ENCODE measurements at regions not wholly inside any gene's neighbourhood (a gene's known extent, or its start where the extent isn't known, plus 50 kb on each side); places are given as distances from the start of the nearest gene placed in this dataset.

DNA sequence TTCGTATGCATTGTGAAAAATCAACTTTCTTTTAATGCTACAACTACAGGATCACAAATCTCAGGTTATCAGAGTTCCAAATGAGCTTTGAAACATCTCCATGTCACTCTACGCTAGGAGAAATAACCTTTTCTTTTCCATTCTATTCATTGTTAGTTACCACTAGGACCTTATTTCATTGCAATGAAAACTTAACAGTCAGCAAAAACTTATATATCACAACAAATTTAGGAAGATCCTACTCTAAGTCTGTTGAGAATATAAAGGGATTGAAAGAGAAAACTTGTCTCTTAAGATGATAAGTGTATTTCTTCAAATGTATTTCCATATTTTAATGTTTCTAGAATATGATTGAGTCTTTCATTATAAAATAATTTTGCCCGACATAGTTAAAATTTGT is 539.1 kb downstream of the TMTC2 start:
- H3K36me3 ChIP-seq (replicated peaks in 1 of 2; ENCODE audit: control extremely low read depth in 1 of 2, control insufficient read depth in 1 of 2, extremely low read depth in 1 of 2, insufficient read depth in 2 of 2, low read length in 1 of 2) = no peaks in the 10 kb centered on the region
- H3K9me3 ChIP-seq (ENCODE audit: control extremely low read depth in 1 of 3, control insufficient read depth in 2 of 3, insufficient read depth in 1 of 3, low read length in 2 of 3) = peaks cover 0 to 12% (median 0%) of the 10 kb centered on the region in 3 donors
- H3K27ac ChIP-seq (ENCODE audit: low read length in 2 of 2) = no peak overlapping the region
- intact Hi-C loops (cut with micrococcal nuclease) = no loop called here
- H3K27ac Mint-ChIP-seq = no peak overlapping the region
- no peak overlapping the region for H3K4me3 Mint-ChIP-seq
- H3K4me1 Mint-ChIP-seq = no peaks in the 10 kb centered on the region
- ATAC-seq (ENCODE audit: low read depth) = no peak
- peaks cover 4% of the 10 kb centered on the region for H3K9me3 Mint-ChIP-seq (ENCODE audit: insufficient read depth)
- CTCF ChIA-PET = no interaction called here
- no peak overlapping the region for H2AFZ ChIP-seq (ENCODE audit: insufficient read depth, low read depth, low read length, poor library complexity, severe bottlenecking)
- H3K27me3 Mint-ChIP-seq = no peaks in the 10 kb centered on the region
- H3K27me3 ChIP-seq (replicated peaks in 1 of 4; ENCODE audit: control extremely low read depth in 1 of 4, control insufficient read depth in 3 of 4, insufficient read depth in 4 of 4, low read length in 3 of 4) = no peaks in the 10 kb centered on the region
- H3K79me2 ChIP-seq (ENCODE audit: control insufficient read depth, insufficient read depth, low read length) = no peaks in the 10 kb centered on the region
- no peak overlapping the region for H3K4me2 ChIP-seq (replicated peaks; ENCODE audit: low read depth, low read length, poor library complexity, severe bottlenecking)
- POLR2A ChIA-PET = no interaction called here
- H3K4me3 ChIP-seq (ENCODE audit: control extremely low read depth in 1 of 5, extremely low read depth in 1 of 5, insufficient read depth in 1 of 5, low read depth in 2 of 5, low read length in 4 of 5) = no peak overlapping the region
- DNase-seq = no peak
- H3K9ac ChIP-seq (ENCODE audit: low read length) = no peak overlapping the region
- H3K4me1 ChIP-seq (ENCODE audit: control insufficient read depth in 2 of 2, insufficient read depth in 2 of 2, low read length in 2 of 2) = no peaks in the 10 kb centered on the region
- H4K20me1 ChIP-seq (ENCODE audit: control insufficient read depth, insufficient read depth, low read length, poor library complexity, severe bottlenecking) = no peaks in the 10 kb centered on the region
- TF ChIP-seq EZH2 (IDR thresholded peaks at IDR 0.05; ENCODE audit: borderline replicate concordance, insufficient read depth, low read depth, low read length, poor library complexity, severe bottlenecking) = no peak
- TF ChIP-seq, protein P1, sequence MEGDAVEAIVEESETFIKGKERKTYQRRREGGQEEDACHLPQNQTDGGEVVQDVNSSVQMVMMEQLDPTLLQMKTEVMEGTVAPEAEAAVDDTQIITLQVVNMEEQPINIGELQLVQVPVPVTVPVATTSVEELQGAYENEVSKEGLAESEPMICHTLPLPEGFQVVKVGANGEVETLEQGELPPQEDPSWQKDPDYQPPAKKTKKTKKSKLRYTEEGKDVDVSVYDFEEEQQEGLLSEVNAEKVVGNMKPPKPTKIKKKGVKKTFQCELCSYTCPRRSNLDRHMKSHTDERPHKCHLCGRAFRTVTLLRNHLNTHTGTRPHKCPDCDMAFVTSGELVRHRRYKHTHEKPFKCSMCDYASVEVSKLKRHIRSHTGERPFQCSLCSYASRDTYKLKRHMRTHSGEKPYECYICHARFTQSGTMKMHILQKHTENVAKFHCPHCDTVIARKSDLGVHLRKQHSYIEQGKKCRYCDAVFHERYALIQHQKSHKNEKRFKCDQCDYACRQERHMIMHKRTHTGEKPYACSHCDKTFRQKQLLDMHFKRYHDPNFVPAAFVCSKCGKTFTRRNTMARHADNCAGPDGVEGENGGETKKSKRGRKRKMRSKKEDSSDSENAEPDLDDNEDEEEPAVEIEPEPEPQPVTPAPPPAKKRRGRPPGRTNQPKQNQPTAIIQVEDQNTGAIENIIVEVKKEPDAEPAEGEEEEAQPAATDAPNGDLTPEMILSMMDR (IDR thresholded peaks at IDR 0.05) = no peak
- 90% methylated on average over 2 of the region's 3 CpGs for WGBS (ENCODE audit: insufficient coverage)

DNA sequence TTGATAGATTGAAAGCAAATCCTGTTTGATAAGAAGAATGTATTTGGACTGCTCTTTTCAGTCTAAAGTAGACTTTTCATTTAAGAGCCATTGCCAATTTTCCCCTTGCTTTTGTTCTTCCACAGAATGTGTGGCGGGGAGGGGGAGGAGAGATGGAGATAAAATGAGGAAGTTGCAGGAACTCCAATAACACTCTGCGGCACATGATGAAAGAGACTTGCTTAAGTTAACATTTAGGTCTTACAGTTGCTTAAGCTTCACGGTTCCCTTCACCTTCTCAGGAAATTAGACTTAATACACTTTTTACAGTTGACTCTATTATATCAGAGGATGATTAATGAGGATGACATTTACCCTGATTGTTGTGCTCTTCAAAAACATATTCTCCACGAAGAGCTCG is 537.3 kb downstream of the TMTC2 start:
- no peaks in the 10 kb centered on the region for H3K4me1 ChIP-seq (ENCODE audit: control insufficient read depth in 2 of 2, insufficient read depth in 2 of 2, low read length in 2 of 2)
- no peaks in the 10 kb centered on the region for H3K27me3 ChIP-seq (replicated peaks in 1 of 4; ENCODE audit: control extremely low read depth in 1 of 4, control insufficient read depth in 3 of 4, insufficient read depth in 4 of 4, low read length in 3 of 4)
- no peaks in the 10 kb centered on the region for H3K79me2 ChIP-seq (ENCODE audit: control insufficient read depth, insufficient read depth, low read length)
- H3K36me3 ChIP-seq (replicated peaks in 1 of 2; ENCODE audit: control extremely low read depth in 1 of 2, control insufficient read depth in 1 of 2, extremely low read depth in 1 of 2, insufficient read depth in 2 of 2, low read length in 1 of 2) = no peaks in the 10 kb centered on the region
- no peak overlapping the region for H3K4me3 Mint-ChIP-seq
- no peak overlapping the region for H3K27ac ChIP-seq (ENCODE audit: low read length in 2 of 2)
- no peaks in the 10 kb centered on the region for H3K4me1 Mint-ChIP-seq
- no peak overlapping the region for H3K4me2 ChIP-seq (replicated peaks; ENCODE audit: low read depth, low read length, poor library complexity, severe bottlenecking)
- no peak overlapping the region for H3K9ac ChIP-seq (ENCODE audit: low read length)
- H4K20me1 ChIP-seq (ENCODE audit: control insufficient read depth, insufficient read depth, low read length, poor library complexity, severe bottlenecking) = no peaks in the 10 kb centered on the region
- no peak overlapping the region for H2AFZ ChIP-seq (ENCODE audit: insufficient read depth, low read depth, low read length, poor library complexity, severe bottlenecking)
- DNase-seq (no peak), ATAC-seq (ENCODE audit: low read depth) (no peak)
- H3K9me3 ChIP-seq (ENCODE audit: control extremely low read depth in 1 of 3, control insufficient read depth in 2 of 3, insufficient read depth in 1 of 3, low read length in 2 of 3) = peaks cover 0 to 12% (median 0%) of the 10 kb centered on the region in 3 donors
- no peaks in the 10 kb centered on the region for H3K27me3 Mint-ChIP-seq
- TF ChIP-seq, protein P1 (IDR thresholded peaks at IDR 0.05) = no peak
- TF ChIP-seq EZH2 (IDR thresholded peaks at IDR 0.05; ENCODE audit: borderline replicate concordance, insufficient read depth, low read depth, low read length, poor library complexity, severe bottlenecking) = no peak
- ChIA-PET CTCF (no interaction called here), POLR2A (no interaction called here)
- WGBS (ENCODE audit: insufficient coverage) = no CpG with 5 or more reads among the region's 5 CpGs
- intact Hi-C loops (cut with micrococcal nuclease) = no loop called here
- H3K4me3 ChIP-seq (ENCODE audit: control extremely low read depth in 1 of 5, extremely low read depth in 1 of 5, insufficient read depth in 1 of 5, low read depth in 2 of 5, low read length in 4 of 5) = no peak overlapping the region
- no peak overlapping the region for H3K27ac Mint-ChIP-seq
- peaks cover 2% of the 10 kb centered on the region for H3K9me3 Mint-ChIP-seq (ENCODE audit: insufficient read depth)

Data from B cell (primary cell).